ENCODE measurements at regions not wholly inside any gene's neighbourhood (a gene's known extent, or its start where the extent isn't known, plus 50 kb on each side); places are given as distances from the start of the nearest gene placed in this dataset.

- TF ChIP-seq CTCF (IDR thresholded peaks at IDR 0.05) (no peak), EP300 (IDR thresholded peaks at IDR 0.05) (no peak), POLR2A (IDR thresholded peaks at IDR 0.05) (no peak)
Observed at GRCh38 chr12:107906707-107907106, 132.2 kb downstream of the ASCL4 start.

All from upper lobe of left lung (tissue), 4 donors.